ENCODE measurements at regions not wholly inside any gene's neighbourhood (a gene's known extent, or its start where the extent isn't known, plus 50 kb on each side); places are given as distances from the start of the nearest gene placed in this dataset.

DNA sequence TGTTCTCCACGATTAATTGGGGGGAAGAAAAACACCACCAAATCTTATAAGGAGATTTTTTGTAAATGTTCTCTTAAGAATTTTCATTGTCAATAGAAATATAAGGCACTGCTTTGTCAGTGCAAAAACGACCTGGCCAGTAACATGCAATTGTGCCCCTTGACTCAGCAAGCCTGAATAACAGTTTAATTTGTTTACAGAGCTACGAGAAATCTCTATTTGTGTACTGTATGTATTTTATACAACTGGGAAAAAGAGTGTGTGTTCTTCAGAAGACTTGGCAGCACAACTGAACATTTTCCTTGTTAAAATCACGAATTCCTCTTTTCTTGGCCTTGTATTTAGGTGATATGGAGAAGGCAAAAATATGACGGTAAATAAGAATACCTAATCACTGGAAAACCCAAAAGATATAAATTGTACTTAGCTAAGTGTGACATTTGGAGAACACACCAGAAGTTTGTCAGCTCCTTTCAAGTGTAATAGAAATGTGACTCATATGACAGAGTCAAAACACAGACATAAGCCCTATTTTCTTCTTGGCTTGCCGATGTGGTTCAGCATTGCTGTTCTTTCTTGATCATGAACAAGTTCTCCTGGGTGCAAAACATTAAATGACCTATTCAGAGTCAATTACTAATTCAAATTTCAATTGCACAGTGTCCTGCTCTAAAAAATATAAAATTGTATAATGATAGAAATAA lies 945.0 kb upstream of the INTU start:
- H3K9ac ChIP-seq (ENCODE audit: insufficient read depth, low read length), result no peak overlapping the region
- TF ChIP-seq CTCF (conservative IDR thresholded peaks at IDR 0.05 in 1 of 2, IDR thresholded peaks at IDR 0.05 in 1 of 2; ENCODE audit: low read depth in 1 of 2, low read length in 2 of 2), result no peak
- H2AFZ ChIP-seq (ENCODE audit: low read length), result peak overlapping the region; percentile 7
- no peaks in the 10 kb centered on the region for H3K4me1 ChIP-seq (ENCODE audit: control insufficient read depth, extremely low read depth, insufficient read depth, low read length)
- H3K27ac ChIP-seq (ENCODE audit: insufficient read depth, low read length), result no peak overlapping the region
- peak; percentile 21 to 35 for DNase-seq (ENCODE audit: low read depth in 2 of 2)
- no peaks in the 10 kb centered on the region for H3K79me2 ChIP-seq (ENCODE audit: control insufficient read depth, insufficient read depth, low read length)
- no peaks in the 10 kb centered on the region for H3K9me3 ChIP-seq (ENCODE audit: control insufficient read depth, insufficient read depth, low read depth, low read length)
- peak overlapping the region; percentile 15 for H3K4me2 ChIP-seq (ENCODE audit: extremely low read depth, insufficient read depth, low read length)
- H4K20me1 ChIP-seq (ENCODE audit: control insufficient read depth, extremely low read depth, insufficient read depth, low read length), result no peaks in the 10 kb centered on the region
- no peaks in the 10 kb centered on the region for H3K36me3 ChIP-seq (ENCODE audit: control insufficient read depth, insufficient read depth, low read length)
- H3K27me3 ChIP-seq (ENCODE audit: control insufficient read depth, insufficient read depth, low read length), result no peaks in the 10 kb centered on the region
- H3K4me3 ChIP-seq (replicated peaks in 1 of 4; ENCODE audit: control extremely low read depth in 1 of 4, insufficient read depth in 1 of 4, low read depth in 3 of 4, low read length in 4 of 4), result no peak overlapping the region

GRCh38 chr4:126691797-126692196 lies 941.0 kb upstream of the INTU start:
- no peaks in the 10 kb centered on the region for H3K79me2 ChIP-seq (ENCODE audit: control insufficient read depth, insufficient read depth, low read length)

GRCh38 chr4:126697748-126698147 lies 935.0 kb upstream of the INTU start:
- Histone ChIP-seq H3K4me1 (ENCODE audit: control insufficient read depth, extremely low read depth, insufficient read depth, low read length) (peaks cover 5% of the 10 kb centered on the region), H3K79me2 (ENCODE audit: control insufficient read depth, insufficient read depth, low read length) (no peaks in the 10 kb centered on the region), H3K27ac (ENCODE audit: insufficient read depth, low read length) (no peak overlapping the region), H3K9me3 (ENCODE audit: control insufficient read depth, insufficient read depth, low read depth, low read length) (no peaks in the 10 kb centered on the region), H3K27me3 (ENCODE audit: control insufficient read depth, insufficient read depth, low read length) (no peaks in the 10 kb centered on the region), H4K20me1 (ENCODE audit: control insufficient read depth, extremely low read depth, insufficient read depth, low read length) (no peaks in the 10 kb centered on the region), H3K4me2 (ENCODE audit: extremely low read depth, insufficient read depth, low read length) (no peak overlapping the region), H3K36me3 (ENCODE audit: control insufficient read depth, insufficient read depth, low read length) (no peaks in the 10 kb centered on the region), H2AFZ (ENCODE audit: low read length) (no peak overlapping the region), H3K4me3 (replicated peaks in 1 of 4; ENCODE audit: control extremely low read depth in 1 of 4, insufficient read depth in 1 of 4, low read depth in 3 of 4, low read length in 4 of 4) (no peak overlapping the region), H3K9ac (ENCODE audit: insufficient read depth, low read length) (no peak overlapping the region)
- TF ChIP-seq CTCF (conservative IDR thresholded peaks at IDR 0.05 in 1 of 2, IDR thresholded peaks at IDR 0.05 in 1 of 2; ENCODE audit: low read depth in 1 of 2, low read length in 2 of 2), result no peak
- no peak for TF ChIP-seq EZH2 (IDR thresholded peaks at IDR 0.05; ENCODE audit: low read length, missing control alignments)
- DNase-seq (ENCODE audit: low read depth in 2 of 2), result peak; percentile 79 to 86

More at GRCh38 chr4:126691797-126692196, 941.0 kb upstream of the INTU start:
- H3K36me3 ChIP-seq (ENCODE audit: control insufficient read depth, insufficient read depth, low read length), result no peaks in the 10 kb centered on the region
- H3K27me3 ChIP-seq (ENCODE audit: control insufficient read depth, insufficient read depth, low read length), result no peaks in the 10 kb centered on the region
- no peak for TF ChIP-seq EZH2 (IDR thresholded peaks at IDR 0.05; ENCODE audit: low read length, missing control alignments)
- H3K27ac ChIP-seq (ENCODE audit: insufficient read depth, low read length), result no peak overlapping the region
- H2AFZ ChIP-seq (ENCODE audit: low read length), result no peak overlapping the region
- no peaks in the 10 kb centered on the region for H4K20me1 ChIP-seq (ENCODE audit: control insufficient read depth, extremely low read depth, insufficient read depth, low read length)
- H3K9ac ChIP-seq (ENCODE audit: insufficient read depth, low read length), result no peak overlapping the region
- H3K4me1 ChIP-seq (ENCODE audit: control insufficient read depth, extremely low read depth, insufficient read depth, low read length), result no peaks in the 10 kb centered on the region
- no peaks in the 10 kb centered on the region for H3K9me3 ChIP-seq (ENCODE audit: control insufficient read depth, insufficient read depth, low read depth, low read length)
- H3K4me3 ChIP-seq (replicated peaks in 1 of 4; ENCODE audit: control extremely low read depth in 1 of 4, insufficient read depth in 1 of 4, low read depth in 3 of 4, low read length in 4 of 4), result no peak overlapping the region
- H3K4me2 ChIP-seq (ENCODE audit: extremely low read depth, insufficient read depth, low read length), result no peak overlapping the region
- no peak for DNase-seq (ENCODE audit: low read depth in 2 of 2)

Measured in fibroblast of lung (primary cell).